SK-N-SH treated with all-trans-retinoic acid at 6 μM for 48 hours (cell line): ENCODE measurements at regions not wholly inside any gene's neighbourhood (a gene's known extent, or its start where the extent isn't known, plus 50 kb on each side); places are given as distances from the start of the nearest gene placed in this dataset.

Source experiments
- ATAC-seq: fragments of 200-7000 bp; cut with Tn5 transposase; 3 replicates; pipeline ENCODE4 v1.9.1; 2020; ENCODE audit warnings: mild to moderate bottlenecking, moderate library complexity
- ARNTL ChIP-seq: fragments of 450-650 bp; formaldehyde crosslinking; IDR thresholded peaks from 2 replicates; pipeline ENCODE4 v1.5.0; 2020; ENCODE audit warnings: low read depth, mild to moderate bottlenecking, moderate library complexity, borderline replicate concordance
- BACH2 ChIP-seq: fragments of 250-450 bp; sonication (Bioruptor Pico); IDR thresholded peaks from 2 replicates; pipeline ENCODE4 v1.9.0; 2021; ENCODE audit warnings: mild to moderate bottlenecking, borderline replicate concordance
- CSDC2 ChIP-seq: fragments of 250-450 bp; sonication (Bioruptor Pico); IDR thresholded peaks from 2 replicates; pipeline ENCODE4 v1.5.0; 2020; ENCODE audit warnings: mild to moderate bottlenecking, moderate library complexity
- ESRRG ChIP-seq: fragments of 250-450 bp; sonication (Bioruptor Pico); IDR thresholded peaks from 2 replicates; pipeline ENCODE4 v1.6.1; 2021; ENCODE audit warnings: mild to moderate bottlenecking
- GLIS3 ChIP-seq: fragments of 250-450 bp; sonication (Bioruptor Pico); IDR thresholded peaks from 2 replicates; pipeline ENCODE4 v1.5.0; 2020; ENCODE audit warnings: mild to moderate bottlenecking, moderate library complexity
- ISL1 ChIP-seq: fragments of 250-450 bp; sonication (Bioruptor Pico); IDR thresholded peaks from 2 replicates; pipeline ENCODE4 v2.1.2; 2022; ENCODE audit warnings: mild to moderate bottlenecking, moderate library complexity
- OSR1 ChIP-seq: fragments of 250-450 bp; sonication (Bioruptor Pico); IDR thresholded peaks from 2 replicates; pipeline ENCODE4 v1.8.0; 2022; ENCODE audit warnings: moderate library complexity, mild to moderate bottlenecking, inconsistent platforms
- PPARA ChIP-seq: fragments of 250-450 bp; sonication (Bioruptor Pico); IDR thresholded peaks from 2 replicates; pipeline ENCODE4 v1.5.0; 2020; ENCODE audit warnings: mild to moderate bottlenecking, borderline replicate concordance
- RARB ChIP-seq: fragments of 250-450 bp; sonication (Bioruptor Pico); IDR thresholded peaks from 2 replicates; pipeline ENCODE4 v1.8.0; 2021; ENCODE audit warnings: mild to moderate bottlenecking, moderate library complexity
- SNAI2 ChIP-seq: fragments of 250-450 bp; sonication (Bioruptor Pico); IDR thresholded peaks from 2 replicates; pipeline ENCODE4 v1.5.0; 2020; ENCODE audit warnings: mild to moderate bottlenecking, moderate library complexity
- TCF4 ChIP-seq: fragments of 250-450 bp; sonication (Bioruptor Pico); IDR thresholded peaks from 2 replicates; pipeline ENCODE4 v1.8.0; 2021; ENCODE audit warnings: mild to moderate bottlenecking, moderate library complexity, borderline replicate concordance
- TOX ChIP-seq: fragments of 250-450 bp; sonication (Bioruptor Pico); IDR thresholded peaks from 2 replicates; pipeline ENCODE4 v1.8.0; 2021; ENCODE audit warnings: mild to moderate bottlenecking, moderate library complexity, borderline replicate concordance
- ZC3H10 ChIP-seq: fragments of 250-450 bp; sonication (Bioruptor Pico); IDR thresholded peaks from 2 replicates; pipeline ENCODE4 v1.5.1; 2021; ENCODE audit warnings: mild to moderate bottlenecking, moderate library complexity
- ZFP3 ChIP-seq: fragments of 250-450 bp; sonication (Bioruptor Pico); IDR thresholded peaks from 2 replicates; pipeline ENCODE4 v1.5.0; 2020; ENCODE audit warnings: mild to moderate bottlenecking, moderate library complexity
- ZFP30 ChIP-seq: fragments of 450-650 bp; formaldehyde crosslinking; IDR thresholded peaks from 2 replicates; pipeline ENCODE4 v1.5.0; 2022; ENCODE audit warnings: mild to moderate bottlenecking, moderate library complexity
- ZNF565 ChIP-seq: fragments of 450-650 bp; formaldehyde crosslinking; conservative IDR thresholded peaks from 2 replicates; pipeline ENCODE4 v1.5.0; 2020; ENCODE audit warnings: low read depth, mild to moderate bottlenecking, moderate library complexity
- ZNF70 ChIP-seq: fragments of 450-650 bp; formaldehyde crosslinking; IDR thresholded peaks from 2 replicates; pipeline ENCODE4 v1.5.0; 2020; ENCODE audit warnings: mild to moderate bottlenecking, moderate library complexity
- TF ChIP-seq, protein P1 (sequence below): fragments of 250-450 bp; sonication (Bioruptor Pico); IDR thresholded peaks from 2 replicates; pipeline ENCODE4 v1.5.0; 2020; ENCODE audit warnings: mild to moderate bottlenecking, moderate library complexity
- TF ChIP-seq, protein P2 (sequence below): fragments of 250-450 bp; sonication (Bioruptor Pico); IDR thresholded peaks from 2 replicates; pipeline ENCODE4 v1.8.0; 2020; ENCODE audit warnings: mild to moderate bottlenecking, moderate library complexity, borderline replicate concordance

DNA sequence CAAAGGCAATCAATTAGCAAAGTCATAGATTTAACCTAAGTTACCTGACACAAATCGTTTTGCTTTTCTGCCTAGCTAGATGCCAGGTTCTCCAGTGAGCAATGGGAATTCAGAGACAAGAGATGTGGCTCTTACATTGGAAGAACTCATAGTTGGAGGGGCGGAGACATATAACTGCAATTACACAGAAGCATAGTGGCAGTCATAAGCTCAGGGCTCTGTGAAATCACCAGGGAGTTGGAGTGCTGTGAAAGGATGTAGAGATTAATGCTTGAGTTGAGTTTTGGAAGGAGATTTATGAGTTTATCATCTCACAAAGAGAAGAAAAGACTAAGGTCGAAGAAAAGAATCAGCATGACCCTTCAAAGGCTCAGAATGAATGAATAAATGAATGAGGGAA, 457.2 kb upstream of the TRIB2 start (continued):
- TF ChIP-seq SNAI2 (CRISPR knock-in tag) (no peak), TOX (CRISPR knock-in tag) (no peak), GLIS3 (CRISPR knock-in tag) (no peak)
- TF ChIP-seq, protein P1, sequence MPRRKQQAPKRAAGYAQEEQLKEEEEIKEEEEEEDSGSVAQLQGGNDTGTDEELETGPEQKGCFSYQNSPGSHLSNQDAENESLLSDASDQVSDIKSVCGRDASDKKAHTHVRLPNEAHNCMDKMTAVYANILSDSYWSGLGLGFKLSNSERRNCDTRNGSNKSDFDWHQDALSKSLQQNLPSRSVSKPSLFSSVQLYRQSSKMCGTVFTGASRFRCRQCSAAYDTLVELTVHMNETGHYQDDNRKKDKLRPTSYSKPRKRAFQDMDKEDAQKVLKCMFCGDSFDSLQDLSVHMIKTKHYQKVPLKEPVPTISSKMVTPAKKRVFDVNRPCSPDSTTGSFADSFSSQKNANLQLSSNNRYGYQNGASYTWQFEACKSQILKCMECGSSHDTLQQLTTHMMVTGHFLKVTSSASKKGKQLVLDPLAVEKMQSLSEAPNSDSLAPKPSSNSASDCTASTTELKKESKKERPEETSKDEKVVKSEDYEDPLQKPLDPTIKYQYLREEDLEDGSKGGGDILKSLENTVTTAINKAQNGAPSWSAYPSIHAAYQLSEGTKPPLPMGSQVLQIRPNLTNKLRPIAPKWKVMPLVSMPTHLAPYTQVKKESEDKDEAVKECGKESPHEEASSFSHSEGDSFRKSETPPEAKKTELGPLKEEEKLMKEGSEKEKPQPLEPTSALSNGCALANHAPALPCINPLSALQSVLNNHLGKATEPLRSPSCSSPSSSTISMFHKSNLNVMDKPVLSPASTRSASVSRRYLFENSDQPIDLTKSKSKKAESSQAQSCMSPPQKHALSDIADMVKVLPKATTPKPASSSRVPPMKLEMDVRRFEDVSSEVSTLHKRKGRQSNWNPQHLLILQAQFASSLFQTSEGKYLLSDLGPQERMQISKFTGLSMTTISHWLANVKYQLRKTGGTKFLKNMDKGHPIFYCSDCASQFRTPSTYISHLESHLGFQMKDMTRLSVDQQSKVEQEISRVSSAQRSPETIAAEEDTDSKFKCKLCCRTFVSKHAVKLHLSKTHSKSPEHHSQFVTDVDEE (CRISPR knock-in tag) = no peak

DNA sequence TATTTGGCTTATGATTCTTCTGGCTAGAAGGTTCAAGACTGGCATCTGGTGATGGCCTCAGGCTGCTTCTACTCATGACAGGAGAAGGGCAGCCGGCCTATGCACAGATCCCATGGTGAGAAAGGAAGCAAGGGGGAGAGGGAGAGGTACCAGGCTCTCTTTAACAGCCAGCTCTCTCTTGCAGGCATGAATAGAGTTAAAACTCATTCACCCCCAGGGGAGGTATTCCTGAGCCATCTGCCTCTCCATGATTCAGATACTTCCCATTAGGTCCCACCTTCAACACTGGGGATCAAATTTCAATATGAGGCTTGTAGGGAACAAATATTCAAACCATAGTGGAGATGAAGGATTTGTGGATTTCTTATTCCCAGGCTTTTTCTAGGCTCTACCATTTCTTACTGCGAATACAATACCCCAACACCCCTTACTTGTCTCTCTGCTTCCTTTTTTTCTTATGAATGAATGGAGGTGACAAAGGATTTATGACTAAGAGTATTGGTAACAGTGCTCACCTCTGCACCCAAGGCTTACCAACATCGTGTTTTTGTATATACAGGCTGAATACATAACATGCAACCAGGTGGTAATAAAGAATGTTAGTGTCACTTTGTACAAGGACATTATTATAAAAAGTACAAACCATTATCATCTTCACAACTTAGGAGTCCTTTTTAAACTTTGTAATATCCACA, 454.6 kb upstream of the TRIB2 start:
- peak; percentile 31; the same call in 2 of the 3 replicates for ATAC-seq
- no peak for TF ChIP-seq ARNTL (CRISPR knock-in tag)

DNA sequence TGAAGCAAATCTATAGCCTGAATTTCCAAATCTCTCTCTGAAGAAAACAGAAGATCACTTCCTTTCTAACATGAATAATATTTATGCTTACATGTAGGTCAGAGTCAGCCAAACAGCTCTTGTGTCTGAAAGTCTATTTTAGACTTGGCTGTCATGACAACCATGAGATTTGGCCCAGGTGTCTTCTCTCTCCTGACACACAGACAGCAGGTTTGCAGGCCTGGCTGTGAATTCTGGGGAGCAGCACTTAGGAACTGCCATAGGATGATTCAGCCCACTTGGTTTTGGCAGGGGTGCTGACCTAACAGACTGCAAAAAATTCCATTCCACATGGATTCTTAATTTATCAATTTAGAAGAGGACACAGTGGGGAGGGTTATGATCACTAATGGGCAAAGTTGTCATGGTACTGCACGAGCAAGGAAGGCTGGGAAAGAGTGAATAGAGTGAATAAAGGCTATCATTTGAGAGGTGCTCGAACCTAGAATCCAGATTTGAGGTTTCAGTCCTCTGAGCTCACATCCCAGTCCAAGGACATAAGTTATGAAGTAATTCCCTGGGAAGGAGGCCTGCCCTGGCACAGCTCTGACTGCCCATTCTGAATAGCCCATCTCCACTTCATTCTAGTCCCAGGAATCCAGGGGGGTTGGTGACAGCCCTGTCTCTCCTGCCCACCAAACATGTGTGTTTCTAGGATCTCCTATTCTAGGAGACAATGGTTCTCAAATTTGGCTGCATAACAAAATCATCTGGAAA, 453.9 kb upstream of the TRIB2 start:
- TF ChIP-seq BACH2 (CRISPR knock-in tag) (no peak), ZNF70 (no peak), ISL1 (CRISPR knock-in tag) (peak; percentile 34; the same call in 1 of the 2 replicates), ZNF565 (CRISPR knock-in tag) (no peak), ARNTL (CRISPR knock-in tag) (no peak), ESRRG (CRISPR knock-in tag) (no peak)
- TF ChIP-seq, protein P2, sequence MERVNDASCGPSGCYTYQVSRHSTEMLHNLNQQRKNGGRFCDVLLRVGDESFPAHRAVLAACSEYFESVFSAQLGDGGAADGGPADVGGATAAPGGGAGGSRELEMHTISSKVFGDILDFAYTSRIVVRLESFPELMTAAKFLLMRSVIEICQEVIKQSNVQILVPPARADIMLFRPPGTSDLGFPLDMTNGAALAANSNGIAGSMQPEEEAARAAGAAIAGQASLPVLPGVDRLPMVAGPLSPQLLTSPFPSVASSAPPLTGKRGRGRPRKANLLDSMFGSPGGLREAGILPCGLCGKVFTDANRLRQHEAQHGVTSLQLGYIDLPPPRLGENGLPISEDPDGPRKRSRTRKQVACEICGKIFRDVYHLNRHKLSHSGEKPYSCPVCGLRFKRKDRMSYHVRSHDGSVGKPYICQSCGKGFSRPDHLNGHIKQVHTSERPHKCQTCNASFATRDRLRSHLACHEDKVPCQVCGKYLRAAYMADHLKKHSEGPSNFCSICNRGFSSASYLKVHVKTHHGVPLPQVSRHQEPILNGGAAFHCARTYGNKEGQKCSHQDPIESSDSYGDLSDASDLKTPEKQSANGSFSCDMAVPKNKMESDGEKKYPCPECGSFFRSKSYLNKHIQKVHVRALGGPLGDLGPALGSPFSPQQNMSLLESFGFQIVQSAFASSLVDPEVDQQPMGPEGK (CRISPR knock-in tag) = no peak
- ATAC-seq = peak; percentile 88

DNA sequence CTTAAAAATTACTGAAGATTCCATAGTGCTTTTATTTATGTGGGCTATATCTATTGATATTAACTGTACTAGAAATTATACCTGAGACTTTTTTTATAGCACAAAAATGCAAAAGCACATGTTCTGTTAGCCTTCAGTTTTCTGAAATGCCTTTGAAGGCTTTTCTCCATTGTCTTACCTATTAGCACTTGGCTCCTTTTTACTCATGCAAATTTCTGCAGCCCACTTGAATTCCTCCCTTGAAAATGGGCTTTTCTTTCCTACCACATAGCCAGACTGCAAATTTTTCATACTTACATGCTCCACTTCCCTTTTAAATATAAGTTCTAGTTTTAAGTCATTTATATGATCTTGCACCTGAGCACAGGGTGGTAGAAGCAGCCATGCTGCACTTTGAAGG, 453.0 kb upstream of the TRIB2 start:
- ATAC-seq = no peak
- TF ChIP-seq ISL1 (CRISPR knock-in tag) = no peak
- no peak for TF ChIP-seq CSDC2 (CRISPR knock-in tag)
- no peak for TF ChIP-seq ZC3H10 (CRISPR knock-in tag)
- no peak for TF ChIP-seq ZFP30 (CRISPR knock-in tag)
- TF ChIP-seq TCF4 = no peak

DNA sequence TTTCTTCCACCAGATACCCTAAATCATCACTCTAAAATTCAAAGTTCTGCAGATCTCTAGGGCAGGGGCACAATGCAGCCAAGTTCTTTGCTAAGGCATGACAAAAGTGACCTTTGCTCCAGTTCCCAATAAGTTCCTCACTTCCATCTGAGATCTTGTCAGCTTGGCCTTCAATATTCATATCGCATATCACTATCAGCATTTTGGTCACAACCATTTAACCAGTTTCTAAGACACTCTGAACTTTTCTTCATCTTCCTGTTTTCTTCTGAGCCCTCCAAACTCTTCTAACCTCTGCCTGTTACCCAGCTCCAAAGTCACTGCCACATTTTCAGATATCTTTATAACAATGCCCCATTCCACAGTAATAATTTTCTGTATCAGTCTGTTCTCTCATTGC, 452.6 kb upstream of the TRIB2 start:
- TF ChIP-seq PPARA (CRISPR knock-in tag) (no peak), ZC3H10 (CRISPR knock-in tag) (no peak), ISL1 (CRISPR knock-in tag) (no peak), SNAI2 (CRISPR knock-in tag) (no peak), ZNF565 (CRISPR knock-in tag) (no peak), ZFP3 (no peak), GLIS3 (CRISPR knock-in tag) (no peak), ARNTL (CRISPR knock-in tag) (no peak), RARB (CRISPR knock-in tag) (no peak), TOX (CRISPR knock-in tag) (no peak), BACH2 (CRISPR knock-in tag) (no peak), ESRRG (CRISPR knock-in tag) (no peak), OSR1 (CRISPR knock-in tag) (no peak)
- TF ChIP-seq, protein P2 (CRISPR knock-in tag) = no peak
- TF ChIP-seq, all 23 proteins: peak for 0
- no peak for ATAC-seq
